ENCODE measurements at regions not wholly inside any gene's neighbourhood (a gene's known extent, or its start where the extent isn't known, plus 50 kb on each side); places are given as distances from the start of the nearest gene placed in this dataset.

GRCh38 chr11:16610213-16610737 is 128.2 kb upstream of the C11orf58 start:
- TF ChIP-seq, protein P1, sequence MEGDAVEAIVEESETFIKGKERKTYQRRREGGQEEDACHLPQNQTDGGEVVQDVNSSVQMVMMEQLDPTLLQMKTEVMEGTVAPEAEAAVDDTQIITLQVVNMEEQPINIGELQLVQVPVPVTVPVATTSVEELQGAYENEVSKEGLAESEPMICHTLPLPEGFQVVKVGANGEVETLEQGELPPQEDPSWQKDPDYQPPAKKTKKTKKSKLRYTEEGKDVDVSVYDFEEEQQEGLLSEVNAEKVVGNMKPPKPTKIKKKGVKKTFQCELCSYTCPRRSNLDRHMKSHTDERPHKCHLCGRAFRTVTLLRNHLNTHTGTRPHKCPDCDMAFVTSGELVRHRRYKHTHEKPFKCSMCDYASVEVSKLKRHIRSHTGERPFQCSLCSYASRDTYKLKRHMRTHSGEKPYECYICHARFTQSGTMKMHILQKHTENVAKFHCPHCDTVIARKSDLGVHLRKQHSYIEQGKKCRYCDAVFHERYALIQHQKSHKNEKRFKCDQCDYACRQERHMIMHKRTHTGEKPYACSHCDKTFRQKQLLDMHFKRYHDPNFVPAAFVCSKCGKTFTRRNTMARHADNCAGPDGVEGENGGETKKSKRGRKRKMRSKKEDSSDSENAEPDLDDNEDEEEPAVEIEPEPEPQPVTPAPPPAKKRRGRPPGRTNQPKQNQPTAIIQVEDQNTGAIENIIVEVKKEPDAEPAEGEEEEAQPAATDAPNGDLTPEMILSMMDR (IDR thresholded peaks at IDR 0.05; ENCODE audit: insufficient read depth, low read length, poor library complexity, severe bottlenecking): no peak
- no peak for TF ChIP-seq EZH2phosphoT487 (conservative IDR thresholded peaks at IDR 0.05; ENCODE audit: low read length)

All from SU-DHL-6 (cell line).